GM21367 (cell line): ENCODE measurements at regions not wholly inside any gene's neighbourhood (a gene's known extent, or its start where the extent isn't known, plus 50 kb on each side); places are given as distances from the start of the nearest gene placed in this dataset.
"Not testable (repeated sequence)": the region's sequence is repeated elsewhere in the genome, so short reads cannot be mapped to it uniquely, and the experiment has no call there.

Experiments used
- ATAC-seq: cut with Tn5 transposase; IDR thresholded peaks from one replicate; pipeline ENCODE4 v1.9.1; 2021; ENCODE audit not compliant: unreplicated experiment

DNA sequence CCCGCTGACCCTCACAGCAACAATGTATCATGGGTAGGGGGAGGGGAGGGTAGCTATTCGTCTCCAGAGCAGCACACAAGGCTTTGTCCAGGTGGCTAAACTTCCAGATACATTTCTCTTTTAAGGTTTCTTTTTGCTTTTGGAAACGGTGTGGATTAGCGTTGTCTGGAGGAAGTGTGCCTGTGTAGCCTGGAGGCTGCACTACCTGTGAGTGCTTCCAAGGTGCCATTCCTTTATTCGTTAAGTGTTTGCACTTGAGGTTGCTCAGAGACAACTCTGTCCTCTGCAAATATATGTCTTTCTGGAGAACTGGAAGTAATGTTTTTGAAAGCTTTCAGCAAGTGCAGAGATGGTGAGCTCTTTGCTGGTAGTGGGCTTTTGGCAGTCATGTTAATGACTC, 53.1 kb downstream of the HSFY1 start:
- not testable (repeated sequence) for ATAC-seq

DNA sequence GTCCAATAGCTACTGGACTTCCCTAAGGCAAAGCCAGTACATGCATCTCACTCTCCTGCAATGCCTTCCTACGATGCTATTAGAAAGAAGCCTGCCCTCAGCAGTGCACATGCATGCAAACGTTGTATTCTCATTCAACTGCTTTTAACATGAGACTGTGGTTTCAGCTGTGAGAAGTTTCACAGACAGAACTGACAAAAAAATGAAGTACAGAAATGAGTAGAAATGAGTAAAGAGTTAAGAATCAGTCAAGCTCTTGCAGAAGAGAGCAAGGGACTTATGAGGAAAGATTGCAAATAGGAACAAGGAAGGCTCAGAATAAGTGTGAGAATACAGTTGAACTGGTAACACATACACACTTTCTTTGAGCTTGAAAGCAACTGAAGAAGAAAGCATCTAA, 54.8 kb downstream of the HSFY1 start:
- ATAC-seq: peak; percentile 44

DNA sequence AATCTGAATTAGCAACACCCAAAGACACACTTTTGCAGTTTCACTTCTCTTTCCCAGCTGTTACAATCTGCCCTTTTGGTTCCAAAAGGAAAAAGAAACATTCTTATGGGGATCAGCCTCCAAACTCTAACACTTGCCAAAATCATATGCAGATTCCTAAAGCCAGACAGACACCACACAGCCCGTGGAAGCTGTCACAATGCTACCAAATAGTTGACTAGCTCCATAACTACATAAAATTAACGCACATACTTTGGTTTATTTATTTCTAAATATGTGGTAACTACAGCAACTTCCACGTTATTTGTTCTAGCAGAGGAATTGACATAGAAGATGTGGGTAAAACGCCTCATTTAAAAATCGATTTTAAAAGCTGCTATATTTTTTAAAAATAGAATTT, 59.7 kb downstream of the HSFY1 start:
- not testable (repeated sequence) for ATAC-seq

DNA sequence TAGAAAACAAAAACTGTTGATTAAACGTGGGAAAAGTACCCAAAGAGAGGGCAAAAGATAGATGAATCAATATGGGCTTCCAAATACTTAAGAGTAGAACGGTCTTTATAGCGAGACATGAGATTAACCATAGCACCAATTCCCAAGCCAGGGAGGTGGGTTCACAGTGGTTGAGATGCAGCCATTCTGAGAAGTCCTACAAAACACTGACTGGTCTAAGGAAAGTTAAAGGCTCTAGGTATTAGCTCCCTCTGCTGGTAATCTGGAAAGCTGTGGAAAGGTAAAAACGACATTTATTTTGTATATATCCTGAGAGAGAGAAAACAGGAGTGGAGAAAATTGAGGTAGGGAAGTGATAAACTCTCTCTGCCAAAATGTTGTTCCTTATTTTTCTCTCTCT, 61.7 kb downstream of the HSFY1 start:
- ATAC-seq: not testable (repeated sequence)

DNA sequence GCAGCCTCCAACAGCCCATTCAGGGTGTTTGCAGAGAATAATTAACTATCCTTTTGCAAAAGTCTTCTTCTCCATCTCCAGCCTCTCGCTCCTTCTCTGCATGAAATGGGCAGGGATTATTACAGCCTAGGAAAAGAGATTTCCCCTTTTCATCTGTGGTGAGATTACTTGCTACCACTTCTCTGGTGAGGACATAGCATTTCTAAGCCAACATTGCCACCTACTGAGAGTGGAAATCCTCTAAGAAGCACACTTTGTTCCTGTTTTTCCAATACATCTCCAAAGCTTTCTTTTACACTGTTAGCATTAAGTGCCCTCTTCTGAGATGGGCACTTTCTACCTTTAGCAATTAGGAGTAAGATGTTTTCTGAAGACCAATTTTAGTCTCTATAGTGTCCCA, 69.3 kb downstream of the HSFY1 start:
- ATAC-seq: not testable (repeated sequence)

DNA sequence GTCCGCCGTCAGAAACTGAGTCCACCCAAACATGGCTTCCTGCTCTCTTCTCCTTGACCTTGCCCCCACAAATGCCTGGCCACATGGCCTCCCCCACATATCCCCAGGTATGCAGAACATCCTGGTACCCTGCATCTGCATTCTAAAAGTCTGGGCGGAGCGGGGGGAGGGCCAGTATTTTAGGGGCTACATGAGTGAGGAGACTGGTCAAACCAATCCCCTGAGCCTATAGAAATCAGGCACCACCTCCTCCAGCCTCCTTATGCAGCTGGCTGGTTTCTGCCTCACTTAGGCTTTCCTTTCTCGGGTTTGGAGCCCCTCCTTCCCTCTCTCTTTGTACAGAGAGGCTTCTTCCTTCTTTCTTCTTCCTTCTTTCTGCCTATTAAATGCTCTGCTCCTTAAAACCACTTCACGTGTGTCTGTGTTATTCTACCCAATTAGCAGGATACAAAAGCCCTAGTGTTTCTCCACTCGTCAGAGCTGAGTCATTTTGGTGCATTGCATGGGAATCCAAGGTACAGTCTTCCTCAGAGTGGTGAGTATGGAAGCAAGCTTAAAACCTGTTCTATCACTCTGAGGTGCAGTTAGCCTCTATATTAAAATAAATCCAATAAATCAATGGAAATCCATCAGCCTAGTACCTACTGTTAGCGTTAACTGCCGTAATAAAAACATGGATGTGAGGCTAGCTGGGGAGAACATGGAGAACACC, 83.4 kb downstream of the HSFY1 start:
- ATAC-seq: not testable (repeated sequence)

DNA sequence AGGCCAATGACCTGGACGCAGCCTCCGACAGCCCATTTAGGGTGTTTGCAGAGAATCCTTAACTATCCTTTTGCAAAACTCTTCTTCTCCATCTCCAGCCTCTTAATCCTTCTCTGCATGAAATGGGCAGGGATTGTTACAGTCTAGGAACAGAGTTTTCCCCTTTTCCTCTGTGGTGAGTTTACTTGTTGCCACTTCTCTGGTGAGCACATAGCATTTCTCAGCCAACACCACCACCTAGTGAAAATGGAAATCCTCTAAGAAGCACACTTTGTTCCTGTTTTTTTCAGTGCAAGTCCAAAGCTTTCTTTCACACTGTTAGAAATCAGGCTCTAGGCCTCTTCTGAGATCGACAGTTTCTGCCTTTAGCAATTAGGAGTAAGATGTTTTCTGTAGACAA, 84.1 kb downstream of the HSFY1 start:
- ATAC-seq: not testable (repeated sequence)

DNA sequence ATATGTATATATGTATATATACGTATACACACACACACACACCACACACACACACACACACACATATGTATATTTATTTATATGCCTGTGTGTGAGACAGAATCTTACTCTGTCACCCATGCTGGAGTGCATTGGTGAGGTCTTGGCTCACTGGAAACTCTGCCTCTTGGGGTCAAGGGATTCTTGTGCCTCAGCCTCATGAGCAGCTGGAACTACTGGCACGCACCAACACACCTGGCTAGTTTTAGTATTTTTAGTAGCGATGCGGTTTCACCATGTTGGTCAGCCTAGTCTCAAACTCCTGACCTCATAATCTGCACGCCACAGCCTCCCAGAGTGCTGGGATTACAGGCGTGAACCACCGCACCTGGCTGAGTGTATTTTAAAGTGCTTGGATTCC, 85.1 kb downstream of the HSFY1 start:
- ATAC-seq: not testable (repeated sequence)

DNA sequence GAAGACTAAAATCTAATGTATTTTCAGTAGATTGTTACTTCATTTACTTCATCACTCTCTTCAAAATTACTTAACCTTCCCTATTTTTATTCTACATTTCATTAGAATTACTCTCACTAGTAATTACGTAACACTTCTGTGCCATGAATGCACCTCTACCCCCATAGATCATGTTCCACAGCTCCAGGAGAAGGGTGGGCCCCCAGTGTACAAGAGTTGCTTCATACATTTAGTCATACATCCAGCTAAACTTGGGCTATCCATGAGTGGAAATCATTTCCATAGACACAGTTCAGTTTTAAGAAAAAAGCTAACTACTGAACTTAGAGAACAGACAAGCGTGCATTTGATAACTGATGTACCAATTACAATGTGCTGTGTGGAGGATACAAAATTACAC, 104.2 kb downstream of the HSFY1 start:
- ATAC-seq: no peak

DNA sequence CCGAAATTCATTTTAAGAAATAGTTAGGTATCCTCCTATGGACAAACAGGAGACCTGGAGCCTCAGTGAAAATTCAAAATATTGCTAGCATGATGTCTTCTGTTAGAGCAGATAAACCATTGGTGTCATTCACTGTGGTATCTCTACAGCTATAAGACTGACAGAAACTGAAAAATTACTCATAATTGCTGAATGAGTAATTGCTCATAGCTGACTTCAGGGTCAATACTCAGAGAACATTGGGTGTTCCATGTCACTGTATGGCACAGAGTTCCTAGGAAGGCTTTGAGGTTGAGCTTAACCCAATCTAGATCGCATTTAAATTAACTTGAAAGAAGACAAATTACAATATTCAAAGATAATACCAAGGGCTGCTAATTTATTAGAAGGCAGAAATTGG, 109.0 kb downstream of the HSFY2 start:
- ATAC-seq: no peak

DNA sequence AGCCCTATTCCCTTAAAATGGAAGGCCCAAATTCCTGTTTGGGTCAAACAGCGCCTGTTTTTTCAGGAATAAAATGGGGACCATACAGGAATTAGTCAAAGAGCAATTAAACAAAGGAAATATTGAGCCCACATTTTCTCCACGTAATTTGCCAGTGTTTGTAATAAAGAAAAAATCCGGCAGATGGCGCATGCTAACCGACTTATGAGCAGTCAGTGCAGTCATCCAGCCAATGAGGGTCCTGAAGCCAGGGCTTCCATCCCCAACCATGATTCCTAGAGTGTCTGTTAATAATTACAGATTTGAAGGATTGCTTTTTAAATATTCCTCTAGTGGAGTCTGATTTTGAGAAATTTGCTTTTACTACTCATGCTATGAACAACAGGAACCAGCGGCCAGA, 103.7 kb downstream of the HSFY2 start:
- ATAC-seq: no peak

DNA sequence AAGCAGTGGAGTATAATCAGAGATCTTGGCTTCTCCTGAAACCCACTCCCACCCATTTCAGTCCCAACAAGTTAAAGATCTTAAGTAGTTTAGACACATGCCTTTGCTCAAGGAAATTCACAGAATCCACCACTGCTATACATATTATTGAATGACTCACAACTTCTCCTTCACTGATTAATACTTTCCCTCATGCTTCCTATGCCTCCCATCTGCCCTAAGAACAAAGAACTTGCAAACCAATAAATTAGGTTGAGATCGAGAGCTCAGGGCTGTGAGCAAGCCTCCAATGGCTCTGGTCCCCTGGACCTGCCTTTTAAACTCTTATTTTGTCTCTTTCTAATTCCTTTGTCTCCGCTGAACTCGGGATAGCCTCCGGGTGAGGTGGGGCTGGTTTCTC, 101.6 kb downstream of the HSFY2 start:
- ATAC-seq: no peak

DNA sequence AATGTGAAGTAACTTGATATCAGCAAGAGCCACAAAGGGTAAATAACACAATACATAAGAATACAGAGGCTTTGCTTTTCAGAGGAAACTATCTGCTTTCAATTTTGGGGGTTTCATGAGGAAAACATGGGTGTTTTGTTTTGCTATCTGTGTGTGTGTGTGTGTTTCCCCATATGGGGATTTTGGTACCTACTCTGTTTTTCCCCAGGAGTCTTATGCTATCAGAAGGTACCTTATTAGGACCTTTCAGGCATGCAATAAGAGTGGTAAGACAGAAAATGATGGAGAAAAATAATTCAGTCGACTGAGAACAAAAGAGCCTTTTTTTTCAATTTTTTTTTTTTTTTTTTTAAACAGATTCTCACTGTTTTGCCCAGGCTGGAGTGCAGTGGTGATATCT, 87.5 kb downstream of the HSFY2 start:
- ATAC-seq: not testable (repeated sequence)

DNA sequence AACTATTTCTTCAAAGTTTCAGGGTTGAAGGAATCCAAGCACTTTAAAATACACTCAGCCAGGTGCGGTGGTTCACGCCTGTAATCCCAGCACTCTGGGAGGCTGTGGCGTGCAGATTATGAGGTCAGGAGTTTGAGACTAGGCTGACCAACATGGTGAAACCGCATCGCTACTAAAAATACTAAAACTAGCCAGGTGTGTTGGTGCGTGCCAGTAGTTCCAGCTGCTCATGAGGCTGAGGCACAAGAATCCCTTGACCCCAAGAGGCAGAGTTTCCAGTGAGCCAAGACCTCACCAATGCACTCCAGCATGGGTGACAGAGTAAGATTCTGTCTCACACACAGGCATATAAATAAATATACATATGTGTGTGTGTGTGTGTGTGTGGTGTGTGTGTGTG, 85.2 kb downstream of the HSFY2 start:
- not testable (repeated sequence) for ATAC-seq

DNA sequence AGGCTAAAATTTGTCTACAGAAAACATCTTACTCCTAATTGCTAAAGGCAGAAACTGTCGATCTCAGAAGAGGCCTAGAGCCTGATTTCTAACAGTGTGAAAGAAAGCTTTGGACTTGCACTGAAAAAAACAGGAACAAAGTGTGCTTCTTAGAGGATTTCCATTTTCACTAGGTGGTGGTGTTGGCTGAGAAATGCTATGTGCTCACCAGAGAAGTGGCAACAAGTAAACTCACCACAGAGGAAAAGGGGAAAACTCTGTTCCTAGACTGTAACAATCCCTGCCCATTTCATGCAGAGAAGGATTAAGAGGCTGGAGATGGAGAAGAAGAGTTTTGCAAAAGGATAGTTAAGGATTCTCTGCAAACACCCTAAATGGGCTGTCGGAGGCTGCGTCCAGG, 84.1 kb downstream of the HSFY2 start:
- not testable (repeated sequence) for ATAC-seq

DNA sequence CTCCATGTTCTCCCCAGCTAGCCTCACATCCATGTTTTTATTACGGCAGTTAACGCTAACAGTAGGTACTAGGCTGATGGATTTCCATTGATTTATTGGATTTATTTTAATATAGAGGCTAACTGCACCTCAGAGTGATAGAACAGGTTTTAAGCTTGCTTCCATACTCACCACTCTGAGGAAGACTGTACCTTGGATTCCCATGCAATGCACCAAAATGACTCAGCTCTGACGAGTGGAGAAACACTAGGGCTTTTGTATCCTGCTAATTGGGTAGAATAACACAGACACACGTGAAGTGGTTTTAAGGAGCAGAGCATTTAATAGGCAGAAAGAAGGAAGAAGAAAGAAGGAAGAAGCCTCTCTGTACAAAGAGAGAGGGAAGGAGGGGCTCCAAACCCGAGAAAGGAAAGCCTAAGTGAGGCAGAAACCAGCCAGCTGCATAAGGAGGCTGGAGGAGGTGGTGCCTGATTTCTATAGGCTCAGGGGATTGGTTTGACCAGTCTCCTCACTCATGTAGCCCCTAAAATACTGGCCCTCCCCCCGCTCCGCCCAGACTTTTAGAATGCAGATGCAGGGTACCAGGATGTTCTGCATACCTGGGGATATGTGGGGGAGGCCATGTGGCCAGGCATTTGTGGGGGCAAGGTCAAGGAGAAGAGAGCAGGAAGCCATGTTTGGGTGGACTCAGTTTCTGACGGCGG, 83.5 kb downstream of the HSFY2 start:
- not testable (repeated sequence) for ATAC-seq

DNA sequence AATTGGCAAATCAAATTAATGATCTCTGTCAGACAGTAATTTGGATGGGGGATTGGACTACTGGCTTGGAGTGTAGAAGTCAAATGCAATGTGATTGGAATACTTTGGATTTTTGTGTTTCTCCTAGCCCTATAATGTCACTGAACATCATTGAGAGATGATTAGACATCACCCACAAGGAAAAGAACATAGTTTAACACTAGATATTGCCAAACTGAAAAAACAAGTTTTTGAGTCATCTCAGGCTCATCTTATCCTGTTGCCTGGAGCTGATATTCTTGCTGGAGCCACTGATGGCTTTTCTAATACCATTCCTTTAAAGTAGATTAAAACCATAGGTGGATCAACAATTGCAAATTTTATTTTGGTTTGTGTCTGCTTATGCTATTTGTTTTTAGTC, 76.7 kb downstream of the HSFY2 start:
- ATAC-seq: not testable (repeated sequence)

DNA sequence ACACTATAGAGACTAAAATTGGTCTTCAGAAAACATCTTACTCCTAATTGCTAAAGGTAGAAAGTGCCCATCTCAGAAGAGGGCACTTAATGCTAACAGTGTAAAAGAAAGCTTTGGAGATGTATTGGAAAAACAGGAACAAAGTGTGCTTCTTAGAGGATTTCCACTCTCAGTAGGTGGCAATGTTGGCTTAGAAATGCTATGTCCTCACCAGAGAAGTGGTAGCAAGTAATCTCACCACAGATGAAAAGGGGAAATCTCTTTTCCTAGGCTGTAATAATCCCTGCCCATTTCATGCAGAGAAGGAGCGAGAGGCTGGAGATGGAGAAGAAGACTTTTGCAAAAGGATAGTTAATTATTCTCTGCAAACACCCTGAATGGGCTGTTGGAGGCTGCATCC, 69.3 kb downstream of the HSFY2 start:
- not testable (repeated sequence) for ATAC-seq

DNA sequence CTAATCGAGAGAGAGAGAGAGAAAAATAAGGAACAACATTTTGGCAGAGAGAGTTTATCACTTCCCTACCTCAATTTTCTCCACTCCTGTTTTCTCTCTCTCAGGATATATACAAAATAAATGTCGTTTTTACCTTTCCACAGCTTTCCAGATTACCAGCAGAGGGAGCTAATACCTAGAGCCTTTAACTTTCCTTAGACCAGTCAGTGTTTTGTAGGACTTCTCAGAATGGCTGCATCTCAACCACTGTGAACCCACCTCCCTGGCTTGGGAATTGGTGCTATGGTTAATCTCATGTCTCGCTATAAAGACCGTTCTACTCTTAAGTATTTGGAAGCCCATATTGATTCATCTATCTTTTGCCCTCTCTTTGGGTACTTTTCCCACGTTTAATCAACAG, 61.8 kb downstream of the HSFY2 start:
- ATAC-seq: not testable (repeated sequence)

DNA sequence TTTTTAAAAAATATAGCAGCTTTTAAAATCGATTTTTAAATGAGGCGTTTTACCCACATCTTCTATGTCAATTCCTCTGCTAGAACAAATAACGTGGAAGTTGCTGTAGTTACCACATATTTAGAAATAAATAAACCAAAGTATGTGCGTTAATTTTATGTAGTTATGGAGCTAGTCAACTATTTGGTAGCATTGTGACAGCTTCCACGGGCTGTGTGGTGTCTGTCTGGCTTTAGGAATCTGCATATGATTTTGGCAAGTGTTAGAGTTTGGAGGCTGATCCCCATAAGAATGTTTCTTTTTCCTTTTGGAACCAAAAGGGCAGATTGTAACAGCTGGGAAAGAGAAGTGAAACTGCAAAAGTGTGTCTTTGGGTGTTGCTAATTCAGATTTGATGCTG, 59.8 kb downstream of the HSFY2 start:
- not testable (repeated sequence) for ATAC-seq

DNA sequence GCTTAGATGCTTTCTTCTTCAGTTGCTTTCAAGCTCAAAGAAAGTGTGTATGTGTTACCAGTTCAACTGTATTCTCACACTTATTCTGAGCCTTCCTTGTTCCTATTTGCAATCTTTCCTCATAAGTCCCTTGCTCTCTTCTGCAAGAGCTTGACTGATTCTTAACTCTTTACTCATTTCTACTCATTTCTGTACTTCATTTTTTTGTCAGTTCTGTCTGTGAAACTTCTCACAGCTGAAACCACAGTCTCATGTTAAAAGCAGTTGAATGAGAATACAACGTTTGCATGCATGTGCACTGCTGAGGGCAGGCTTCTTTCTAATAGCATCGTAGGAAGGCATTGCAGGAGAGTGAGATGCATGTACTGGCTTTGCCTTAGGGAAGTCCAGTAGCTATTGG, 54.8 kb downstream of the HSFY2 start:
- peak; percentile 65 for ATAC-seq

DNA sequence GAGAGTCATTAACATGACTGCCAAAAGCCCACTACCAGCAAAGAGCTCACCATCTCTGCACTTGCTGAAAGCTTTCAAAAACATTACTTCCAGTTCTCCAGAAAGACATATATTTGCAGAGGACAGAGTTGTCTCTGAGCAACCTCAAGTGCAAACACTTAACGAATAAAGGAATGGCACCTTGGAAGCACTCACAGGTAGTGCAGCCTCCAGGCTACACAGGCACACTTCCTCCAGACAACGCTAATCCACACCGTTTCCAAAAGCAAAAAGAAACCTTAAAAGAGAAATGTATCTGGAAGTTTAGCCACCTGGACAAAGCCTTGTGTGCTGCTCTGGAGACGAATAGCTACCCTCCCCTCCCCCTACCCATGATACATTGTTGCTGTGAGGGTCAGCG, 53.1 kb downstream of the HSFY2 start:
- ATAC-seq: not testable (repeated sequence)
